CD4-positive, alpha-beta T cell (primary cell): ENCODE measurements at regions not wholly inside any gene's neighbourhood (a gene's known extent, or its start where the extent isn't known, plus 50 kb on each side); places are given as distances from the start of the nearest gene placed in this dataset.

Experiments
- ATAC-seq: fragments of 200-7000 bp; cut with Tn5 transposase; one replicate; pipeline ENCODE4 v1.10.0; 2022; ENCODE audit warnings: mild to moderate bottlenecking; ENCODE audit not compliant: poor library complexity
- CTCF ChIA-PET: fragments of 350-600 bp; sonication (Branson Sonifier 250); formaldehyde crosslinking; loops from one replicate; lab custom pipeline; 2021; ENCODE audit warnings: antibody characterized with exemption, inconsistent platforms; lab: Charles Lee
- POLR2A ChIA-PET: fragments of 350-600 bp; sonication (Branson Sonifier 250); formaldehyde crosslinking; loops from one replicate; lab custom pipeline; 2021; ENCODE audit warnings: antibody characterized with exemption, inconsistent platforms; lab: Charles Lee
- DNase-seq, 14 experiments: peaks; one replicate each; pipeline ENCODE4 v3.0.0-alpha.2; 2013 to 2020; ENCODE audit warnings: mixed read lengths in 2 of 14
- H3K27ac ChIP-seq, 2 donors: one replicate each; pipeline versions ENCODE4 v1.5.1 to v1.7.0; 2013; ENCODE audit warnings: low read length in 2 of 2, low read depth in 1 of 2, mild to moderate bottlenecking in 1 of 2
- H3K27me3 ChIP-seq, 2 experiments: 1 replicate in 1 of 2; 2 replicates in 1 of 2; pipeline versions ENCODE4 v1.6.1 to v1.7.0; 2013; ENCODE audit warnings: low read length in 2 of 2, control low read depth in 1 of 2, mild to moderate bottlenecking in 1 of 2, moderate library complexity in 1 of 2; ENCODE audit not compliant: insufficient read depth in 2 of 2, control insufficient read depth in 1 of 2
- H3K36me3 ChIP-seq: one replicate; pipeline ENCODE4 v1.6.1; 2013; ENCODE audit warnings: low read length, control low read depth; ENCODE audit not compliant: insufficient read depth
- H3K4me1 ChIP-seq: one replicate; pipeline ENCODE4 v1.6.1; 2013; ENCODE audit warnings: low read length, control low read depth; ENCODE audit not compliant: insufficient read depth
- H3K4me3 ChIP-seq: one replicate; pipeline ENCODE4 v1.5.1; 2013; ENCODE audit warnings: mild to moderate bottlenecking, low read length, moderate library complexity
- H3K9me3 ChIP-seq, 2 experiments: 1 replicate in 1 of 2; 2 replicates in 1 of 2; pipeline versions ENCODE4 v1.6.1 to v1.7.0; 2013; ENCODE audit warnings: low read length in 2 of 2, mild to moderate bottlenecking in 2 of 2, control low read depth in 1 of 2, moderate library complexity in 1 of 2; ENCODE audit not compliant: control insufficient read depth in 1 of 2, insufficient read depth in 1 of 2
- H3K27ac Mint-ChIP-seq: one replicate; pipeline ENCODE4 v1.8.0; 2020; ENCODE audit warnings: mixed read lengths
- H3K27me3 Mint-ChIP-seq: one replicate; pipeline ENCODE4 v1.8.0; 2021; ENCODE audit warnings: mixed read lengths
- H3K36me3 Mint-ChIP-seq: one replicate; pipeline ENCODE4 v1.8.0; 2021; ENCODE audit warnings: low read depth, mixed read lengths
- H3K4me1 Mint-ChIP-seq: one replicate; pipeline ENCODE4 v1.8.0; 2021; ENCODE audit warnings: low read depth, mixed read lengths
- H3K4me3 Mint-ChIP-seq: one replicate; pipeline ENCODE4 v1.8.0; 2020; ENCODE audit warnings: mild to moderate bottlenecking, mixed read lengths
- H3K9me3 Mint-ChIP-seq: one replicate; pipeline ENCODE4 v1.8.0; 2020; ENCODE audit warnings: mixed read lengths
- CTCF ChIP-seq: fragments of 200-600 bp; IDR thresholded peaks from one replicate; pipeline ENCODE4 v1.8.0; 2022; ENCODE audit warnings: antibody characterized with exemption, mild to moderate bottlenecking
- intact Hi-C, 2 experiments: fragments of 100-400 bp; cut with DNase I in 1 of 2; cut with micrococcal nuclease in 1 of 2; formaldehyde crosslinking; loops; one replicate each; pipeline versions ENCODE4 v1.15.1 to v1.9.0; 2023 to 2025; cut with DNase I, micrococcal nuclease

- Mint-ChIP-seq H3K27ac (no peak overlapping the region), H3K4me1 (no peaks in the 10 kb centered on the region), H3K36me3 (no peaks in the 10 kb centered on the region), H3K9me3 (peaks cover 14% of the 10 kb centered on the region), H3K4me3 (no peak overlapping the region), H3K27me3 (no peaks in the 10 kb centered on the region)
- no peak for TF ChIP-seq CTCF
- no peaks in the 10 kb centered on the region for H3K36me3 ChIP-seq
- H3K4me1 ChIP-seq: no peaks in the 10 kb centered on the region
- intact Hi-C loops: no loop called here
- no peak overlapping the region for H3K27ac ChIP-seq
- H3K9me3 ChIP-seq: peaks cover 0 to 7% of the 10 kb centered on the region in 2 experiments
- ChIA-PET POLR2A (no interaction called here), CTCF (no interaction called here)
- DNase-seq (no peak), ATAC-seq (no peak)
- H3K27me3 ChIP-seq: no peaks in the 10 kb centered on the region
- no peak overlapping the region for H3K4me3 ChIP-seq
Observed at GRCh38 chr14:27484633-27485032, 886.8 kb upstream of the NOVA1 start.

GRCh38 chr14:27485193-27485592 lies 887.4 kb upstream of the NOVA1 start:
- Mint-ChIP-seq H3K4me1 (no peaks in the 10 kb centered on the region), H3K27ac (no peak overlapping the region), H3K36me3 (no peaks in the 10 kb centered on the region), H3K4me3 (no peak overlapping the region), H3K27me3 (no peaks in the 10 kb centered on the region), H3K9me3 (peaks cover 16% of the 10 kb centered on the region)
- H3K4me1 ChIP-seq: no peaks in the 10 kb centered on the region
- intact Hi-C loops: no loop called here
- no peaks in the 10 kb centered on the region for H3K27me3 ChIP-seq
- peaks cover 0 to 7% of the 10 kb centered on the region in 2 experiments for H3K9me3 ChIP-seq
- H3K27ac ChIP-seq: no peak overlapping the region
- CTCF ChIA-PET: no interaction called here
- POLR2A ChIA-PET: no interaction called here
- DNase-seq: no peak
- no peak for TF ChIP-seq CTCF
- no peak for ATAC-seq
- no peaks in the 10 kb centered on the region for H3K36me3 ChIP-seq
- no peak overlapping the region for H3K4me3 ChIP-seq

- Histone ChIP-seq H3K27me3 (no peaks in the 10 kb centered on the region), H3K27ac (no peak overlapping the region), H3K36me3 (no peaks in the 10 kb centered on the region), H3K9me3 (peaks cover 12 to 13% of the 10 kb centered on the region in 2 experiments), H3K4me3 (no peak overlapping the region), H3K4me1 (no peaks in the 10 kb centered on the region)
- Mint-ChIP-seq H3K4me1 (no peaks in the 10 kb centered on the region), H3K36me3 (no peaks in the 10 kb centered on the region), H3K4me3 (no peak overlapping the region), H3K27me3 (no peaks in the 10 kb centered on the region), H3K9me3 (peaks cover 26% of the 10 kb centered on the region), H3K27ac (no peak overlapping the region)
- no peak for ATAC-seq
- ChIA-PET POLR2A (no interaction called here), CTCF (no interaction called here)
- no peak for DNase-seq
- intact Hi-C loops: no loop called here
- TF ChIP-seq CTCF: no peak
Observed at GRCh38 chr14:27506272-27506671, 908.4 kb upstream of the NOVA1 start.
